ENCODE measurements at regions not wholly inside any gene's neighbourhood (a gene's known extent, or its start where the extent isn't known, plus 50 kb on each side); places are given as distances from the start of the nearest gene placed in this dataset.
"Not testable (repeated sequence)": the region's sequence is repeated elsewhere in the genome, so short reads cannot be mapped to it uniquely, and the experiment has no call there.

- Histone ChIP-seq H3K27ac (ENCODE audit: low read depth, low read length) (no peak overlapping the region), H3K9ac (ENCODE audit: low read depth, low read length) (no peak overlapping the region), H3K4me1 (ENCODE audit: control insufficient read depth, insufficient read depth, low read length) (no peaks in the 10 kb centered on the region), H3K27me3 (ENCODE audit: control insufficient read depth, insufficient read depth, low read length) (no peaks in the 10 kb centered on the region), H3K4me3 (ENCODE audit: low read depth, low read length) (no peak overlapping the region), H3K36me3 (ENCODE audit: control insufficient read depth, insufficient read depth, low read length) (no peaks in the 10 kb centered on the region), H3K9me3 (ENCODE audit: control insufficient read depth, insufficient read depth, low read length) (no peaks in the 10 kb centered on the region)
Observed at GRCh38 chr21:29423099-29423870, 124.6 kb downstream of the BACH1 start.

GRCh38 chr21:29424728-29425127, 126.0 kb downstream of the BACH1 start:
- H3K27me3 ChIP-seq (ENCODE audit: control insufficient read depth, insufficient read depth, low read length) = no peaks in the 10 kb centered on the region

GRCh38 chr21:29429218-29429617, 130.5 kb downstream of the BACH1 start:
- no peak overlapping the region for H3K9ac ChIP-seq (ENCODE audit: low read depth, low read length)
- H3K9me3 ChIP-seq (ENCODE audit: control insufficient read depth, insufficient read depth, low read length) = no peaks in the 10 kb centered on the region
- H3K4me1 ChIP-seq (ENCODE audit: control insufficient read depth, insufficient read depth, low read length) = no peaks in the 10 kb centered on the region; the same call in 1 of the 2 replicates
- no peak overlapping the region for H3K27ac ChIP-seq (ENCODE audit: low read depth, low read length)
- H3K4me3 ChIP-seq (ENCODE audit: low read depth, low read length) = no peak overlapping the region
- no peaks in the 10 kb centered on the region for H3K27me3 ChIP-seq (ENCODE audit: control insufficient read depth, insufficient read depth, low read length)
- no peaks in the 10 kb centered on the region for H3K36me3 ChIP-seq (ENCODE audit: control insufficient read depth, insufficient read depth, low read length)

More at GRCh38 chr21:29424728-29425127, 126.0 kb downstream of the BACH1 start:
- Histone ChIP-seq H3K36me3 (ENCODE audit: control insufficient read depth, insufficient read depth, low read length) (no peaks in the 10 kb centered on the region), H3K9me3 (ENCODE audit: control insufficient read depth, insufficient read depth, low read length) (no peaks in the 10 kb centered on the region), H3K4me1 (ENCODE audit: control insufficient read depth, insufficient read depth, low read length) (no peaks in the 10 kb centered on the region), H3K9ac (ENCODE audit: low read depth, low read length) (no peak overlapping the region), H3K27ac (ENCODE audit: low read depth, low read length) (no peak overlapping the region), H3K4me3 (ENCODE audit: low read depth, low read length) (no peak overlapping the region)

GRCh38 chr21:29430030-29430429, 131.3 kb downstream of the BACH1 start:
- Histone ChIP-seq H3K4me1 (ENCODE audit: control insufficient read depth, insufficient read depth, low read length) (no peaks in the 10 kb centered on the region; the same call in 1 of the 2 replicates), H3K4me3 (ENCODE audit: low read depth, low read length) (no peak overlapping the region), H3K27ac (ENCODE audit: low read depth, low read length) (no peak overlapping the region), H3K27me3 (ENCODE audit: control insufficient read depth, insufficient read depth, low read length) (no peaks in the 10 kb centered on the region), H3K36me3 (ENCODE audit: control insufficient read depth, insufficient read depth, low read length) (no peaks in the 10 kb centered on the region), H3K9me3 (ENCODE audit: control insufficient read depth, insufficient read depth, low read length) (no peaks in the 10 kb centered on the region), H3K9ac (ENCODE audit: low read depth, low read length) (no peak overlapping the region)

GRCh38 chr21:29430576-29430975, 131.9 kb downstream of the BACH1 start:
- Histone ChIP-seq H3K9me3 (ENCODE audit: control insufficient read depth, insufficient read depth, low read length) (no peaks in the 10 kb centered on the region), H3K27ac (ENCODE audit: low read depth, low read length) (no peak overlapping the region), H3K9ac (ENCODE audit: low read depth, low read length) (no peak overlapping the region), H3K36me3 (ENCODE audit: control insufficient read depth, insufficient read depth, low read length) (no peaks in the 10 kb centered on the region), H3K27me3 (ENCODE audit: control insufficient read depth, insufficient read depth, low read length) (no peaks in the 10 kb centered on the region), H3K4me3 (ENCODE audit: low read depth, low read length) (no peak overlapping the region), H3K4me1 (ENCODE audit: control insufficient read depth, insufficient read depth, low read length) (no peaks in the 10 kb centered on the region; the same call in 1 of the 2 replicates)

- no peak overlapping the region for H3K9ac ChIP-seq (ENCODE audit: low read depth, low read length)
- H3K27ac ChIP-seq (ENCODE audit: low read depth, low read length) = peak overlapping the region; percentile 36
- no peaks in the 10 kb centered on the region for H3K9me3 ChIP-seq (ENCODE audit: control insufficient read depth, insufficient read depth, low read length)
- no peaks in the 10 kb centered on the region for H3K36me3 ChIP-seq (ENCODE audit: control insufficient read depth, insufficient read depth, low read length)
- no peaks in the 10 kb centered on the region; the same call in 1 of the 2 replicates for H3K4me1 ChIP-seq (ENCODE audit: control insufficient read depth, insufficient read depth, low read length)
- H3K27me3 ChIP-seq (ENCODE audit: control insufficient read depth, insufficient read depth, low read length) = no peaks in the 10 kb centered on the region
- H3K4me3 ChIP-seq (ENCODE audit: low read depth, low read length) = no peak overlapping the region
Observed at GRCh38 chr21:29431178-29431577, 132.5 kb downstream of the BACH1 start.

- Histone ChIP-seq H3K27ac (ENCODE audit: low read depth, low read length) (peak overlapping the region; percentile 36), H3K36me3 (ENCODE audit: control insufficient read depth, insufficient read depth, low read length) (no peaks in the 10 kb centered on the region), H3K4me1 (ENCODE audit: control insufficient read depth, insufficient read depth, low read length) (no peaks in the 10 kb centered on the region; the same call in 1 of the 2 replicates), H3K4me3 (ENCODE audit: low read depth, low read length) (no peak overlapping the region), H3K9me3 (ENCODE audit: control insufficient read depth, insufficient read depth, low read length) (no peaks in the 10 kb centered on the region), H3K9ac (ENCODE audit: low read depth, low read length) (no peak overlapping the region), H3K27me3 (ENCODE audit: control insufficient read depth, insufficient read depth, low read length) (no peaks in the 10 kb centered on the region)
Observed at GRCh38 chr21:29431680-29432079, 133.0 kb downstream of the BACH1 start.

GRCh38 chr21:29433366-29434059, 134.8 kb downstream of the BACH1 start:
- no peak overlapping the region for H3K27ac ChIP-seq (ENCODE audit: low read depth, low read length)
- no peaks in the 10 kb centered on the region for H3K36me3 ChIP-seq (ENCODE audit: control insufficient read depth, insufficient read depth, low read length)
- H3K4me1 ChIP-seq (ENCODE audit: control insufficient read depth, insufficient read depth, low read length) = no peaks in the 10 kb centered on the region; the same call in 1 of the 2 replicates
- H3K27me3 ChIP-seq (ENCODE audit: control insufficient read depth, insufficient read depth, low read length) = no peaks in the 10 kb centered on the region
- no peak overlapping the region for H3K4me3 ChIP-seq (ENCODE audit: low read depth, low read length)
- no peaks in the 10 kb centered on the region for H3K9me3 ChIP-seq (ENCODE audit: control insufficient read depth, insufficient read depth, low read length)
- no peak overlapping the region for H3K9ac ChIP-seq (ENCODE audit: low read depth, low read length)

GRCh38 chr21:29434081-29434480, 135.4 kb downstream of the BACH1 start:
- Histone ChIP-seq H3K36me3 (ENCODE audit: control insufficient read depth, insufficient read depth, low read length) (no peaks in the 10 kb centered on the region), H3K9me3 (ENCODE audit: control insufficient read depth, insufficient read depth, low read length) (no peaks in the 10 kb centered on the region), H3K9ac (ENCODE audit: low read depth, low read length) (no peak overlapping the region), H3K27ac (ENCODE audit: low read depth, low read length) (no peak overlapping the region), H3K4me1 (ENCODE audit: control insufficient read depth, insufficient read depth, low read length) (no peaks in the 10 kb centered on the region; the same call in 1 of the 2 replicates), H3K27me3 (ENCODE audit: control insufficient read depth, insufficient read depth, low read length) (no peaks in the 10 kb centered on the region), H3K4me3 (ENCODE audit: low read depth, low read length) (no peak overlapping the region)

- not testable (repeated sequence) for H3K36me3 ChIP-seq (ENCODE audit: control insufficient read depth, insufficient read depth, low read length); H3K9me3 ChIP-seq (ENCODE audit: control insufficient read depth, insufficient read depth, low read length); H3K27me3 ChIP-seq (ENCODE audit: control insufficient read depth, insufficient read depth, low read length); H3K4me3 ChIP-seq (ENCODE audit: low read depth, low read length); H3K27ac ChIP-seq (ENCODE audit: low read depth, low read length); H3K9ac ChIP-seq (ENCODE audit: low read depth, low read length); H3K4me1 ChIP-seq (ENCODE audit: control insufficient read depth, insufficient read depth, low read length)
Observed at GRCh38 chr21:29434982-29435381, 136.3 kb downstream of the BACH1 start.

- Histone ChIP-seq H3K9me3 (ENCODE audit: control insufficient read depth, insufficient read depth, low read length) (no peaks in the 10 kb centered on the region), H3K36me3 (ENCODE audit: control insufficient read depth, insufficient read depth, low read length) (no peaks in the 10 kb centered on the region), H3K9ac (ENCODE audit: low read depth, low read length) (no peak overlapping the region), H3K27ac (ENCODE audit: low read depth, low read length) (no peak overlapping the region), H3K27me3 (ENCODE audit: control insufficient read depth, insufficient read depth, low read length) (no peaks in the 10 kb centered on the region), H3K4me1 (ENCODE audit: control insufficient read depth, insufficient read depth, low read length) (no peaks in the 10 kb centered on the region; the same call in 1 of the 2 replicates), H3K4me3 (ENCODE audit: low read depth, low read length) (no peak overlapping the region)
Observed at GRCh38 chr21:29436143-29436542, 137.4 kb downstream of the BACH1 start.
